ENCODE measurements at regions not wholly inside any gene's neighbourhood (a gene's known extent, or its start where the extent isn't known, plus 50 kb on each side); places are given as distances from the start of the nearest gene placed in this dataset.

GRCh38 chr1:228867108-228867950 lies 132.1 kb downstream of the RHOU start:
- TF ChIP-seq EZH2 (IDR thresholded peaks at IDR 0.05; ENCODE audit: borderline replicate concordance) (no peak), EZH2phosphoT487 (IDR thresholded peaks at IDR 0.05; ENCODE audit: low read depth, severe bottlenecking, unreplicated experiment) (no peak)
- TF ChIP-seq, protein P1, sequence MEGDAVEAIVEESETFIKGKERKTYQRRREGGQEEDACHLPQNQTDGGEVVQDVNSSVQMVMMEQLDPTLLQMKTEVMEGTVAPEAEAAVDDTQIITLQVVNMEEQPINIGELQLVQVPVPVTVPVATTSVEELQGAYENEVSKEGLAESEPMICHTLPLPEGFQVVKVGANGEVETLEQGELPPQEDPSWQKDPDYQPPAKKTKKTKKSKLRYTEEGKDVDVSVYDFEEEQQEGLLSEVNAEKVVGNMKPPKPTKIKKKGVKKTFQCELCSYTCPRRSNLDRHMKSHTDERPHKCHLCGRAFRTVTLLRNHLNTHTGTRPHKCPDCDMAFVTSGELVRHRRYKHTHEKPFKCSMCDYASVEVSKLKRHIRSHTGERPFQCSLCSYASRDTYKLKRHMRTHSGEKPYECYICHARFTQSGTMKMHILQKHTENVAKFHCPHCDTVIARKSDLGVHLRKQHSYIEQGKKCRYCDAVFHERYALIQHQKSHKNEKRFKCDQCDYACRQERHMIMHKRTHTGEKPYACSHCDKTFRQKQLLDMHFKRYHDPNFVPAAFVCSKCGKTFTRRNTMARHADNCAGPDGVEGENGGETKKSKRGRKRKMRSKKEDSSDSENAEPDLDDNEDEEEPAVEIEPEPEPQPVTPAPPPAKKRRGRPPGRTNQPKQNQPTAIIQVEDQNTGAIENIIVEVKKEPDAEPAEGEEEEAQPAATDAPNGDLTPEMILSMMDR (IDR thresholded peaks at IDR 0.05; ENCODE audit: poor library complexity), result peak; percentile 10

All from hepatocyte (in vitro differentiated cells).